ENCODE measurements at regions not wholly inside any gene's neighbourhood (a gene's known extent, or its start where the extent isn't known, plus 50 kb on each side); places are given as distances from the start of the nearest gene placed in this dataset.

GRCh38 chr11:15654451-15654850 lies 539.7 kb downstream of the INSC start:
- Histone ChIP-seq H3K36me3 (ENCODE audit: insufficient read depth, low read length) (no peaks in the 10 kb centered on the region), H3K4me3 (no peak overlapping the region), H3K9ac (ENCODE audit: insufficient read length) (no peak overlapping the region), H3K9me3 (ENCODE audit: low read depth, low read length) (no peaks in the 10 kb centered on the region), H3K27ac (no peak overlapping the region)
- DNase-seq (ENCODE audit: low read depth, low spot score): no peak
- TF ChIP-seq EZH2 (IDR thresholded peaks at IDR 0.05) (no peak), FOXP2 (optimal IDR thresholded peaks at IDR 0.05; ENCODE audit: control extremely low read depth, extremely low read length, insufficient read depth) (no peak), POLR2AphosphoS5 (IDR thresholded peaks at IDR 0.05; ENCODE audit: borderline replicate concordance, low read depth, low read length) (no peak)

- no peak overlapping the region for H3K9ac ChIP-seq (ENCODE audit: insufficient read length)
- H3K36me3 ChIP-seq (ENCODE audit: insufficient read depth, low read length): no peaks in the 10 kb centered on the region
- no peak overlapping the region for H3K27ac ChIP-seq
- no peak for DNase-seq (ENCODE audit: low read depth, low spot score)
- H3K9me3 ChIP-seq (ENCODE audit: low read depth, low read length): no peaks in the 10 kb centered on the region
- TF ChIP-seq EZH2 (IDR thresholded peaks at IDR 0.05) (no peak), FOXP2 (optimal IDR thresholded peaks at IDR 0.05; ENCODE audit: control extremely low read depth, extremely low read length, insufficient read depth) (no peak), POLR2AphosphoS5 (IDR thresholded peaks at IDR 0.05; ENCODE audit: borderline replicate concordance, low read depth, low read length) (no peak)
- no peak overlapping the region for H3K4me3 ChIP-seq
These were observed 540.8 kb downstream of the INSC start for GRCh38 chr11:15655552-15655951.

- H3K9ac ChIP-seq (ENCODE audit: insufficient read length): no peak overlapping the region
- H3K27ac ChIP-seq: no peak overlapping the region
- TF ChIP-seq POLR2AphosphoS5 (IDR thresholded peaks at IDR 0.05; ENCODE audit: borderline replicate concordance, low read depth, low read length): no peak
- TF ChIP-seq EZH2 (IDR thresholded peaks at IDR 0.05): no peak
- TF ChIP-seq FOXP2 (optimal IDR thresholded peaks at IDR 0.05; ENCODE audit: control extremely low read depth, extremely low read length, insufficient read depth): no peak
- H3K9me3 ChIP-seq (ENCODE audit: low read depth, low read length): no peaks in the 10 kb centered on the region
- DNase-seq (ENCODE audit: low read depth, low spot score): no peak
- H3K36me3 ChIP-seq (ENCODE audit: insufficient read depth, low read length): no peaks in the 10 kb centered on the region
- no peak overlapping the region for H3K4me3 ChIP-seq
These were observed 542.5 kb downstream of the INSC start for GRCh38 chr11:15657264-15657663.

GRCh38 chr11:15660496-15660895 lies 545.8 kb downstream of the INSC start:
- TF ChIP-seq EZH2 (IDR thresholded peaks at IDR 0.05) (no peak), FOXP2 (optimal IDR thresholded peaks at IDR 0.05; ENCODE audit: control extremely low read depth, extremely low read length, insufficient read depth) (no peak), POLR2AphosphoS5 (IDR thresholded peaks at IDR 0.05; ENCODE audit: borderline replicate concordance, low read depth, low read length) (no peak)
- H3K9ac ChIP-seq (ENCODE audit: insufficient read length): no peak overlapping the region
- H3K27ac ChIP-seq: no peak overlapping the region
- H3K36me3 ChIP-seq (ENCODE audit: insufficient read depth, low read length): no peaks in the 10 kb centered on the region
- H3K9me3 ChIP-seq (ENCODE audit: low read depth, low read length): no peaks in the 10 kb centered on the region
- H3K4me3 ChIP-seq: no peak overlapping the region
- DNase-seq (ENCODE audit: low read depth, low spot score): no peak

GRCh38 chr11:15662285-15662684 lies 547.6 kb downstream of the INSC start:
- Histone ChIP-seq H3K27ac (no peak overlapping the region), H3K9me3 (ENCODE audit: low read depth, low read length) (no peaks in the 10 kb centered on the region), H3K4me3 (no peak overlapping the region), H3K36me3 (ENCODE audit: insufficient read depth, low read length) (no peaks in the 10 kb centered on the region), H3K9ac (ENCODE audit: insufficient read length) (no peak overlapping the region)
- no peak for DNase-seq (ENCODE audit: low read depth, low spot score)
- TF ChIP-seq FOXP2 (optimal IDR thresholded peaks at IDR 0.05; ENCODE audit: control extremely low read depth, extremely low read length, insufficient read depth): no peak
- no peak for TF ChIP-seq EZH2 (IDR thresholded peaks at IDR 0.05)
- no peak for TF ChIP-seq POLR2AphosphoS5 (IDR thresholded peaks at IDR 0.05; ENCODE audit: borderline replicate concordance, low read depth, low read length)

- no peak for DNase-seq (ENCODE audit: low read depth, low spot score)
- Histone ChIP-seq H3K9ac (ENCODE audit: insufficient read length) (no peak overlapping the region), H3K27ac (0 out of 2 replicates have a peak overlapping the region, but pooled peaks have one; percentile 3), H3K36me3 (ENCODE audit: insufficient read depth, low read length) (no peaks in the 10 kb centered on the region), H3K9me3 (ENCODE audit: low read depth, low read length) (no peaks in the 10 kb centered on the region), H3K4me3 (no peak overlapping the region)
- TF ChIP-seq POLR2AphosphoS5 (IDR thresholded peaks at IDR 0.05; ENCODE audit: borderline replicate concordance, low read depth, low read length) (no peak), FOXP2 (optimal IDR thresholded peaks at IDR 0.05; ENCODE audit: control extremely low read depth, extremely low read length, insufficient read depth) (no peak), EZH2 (IDR thresholded peaks at IDR 0.05) (no peak)
These were observed 549.1 kb downstream of the INSC start for GRCh38 chr11:15663777-15664218.

GRCh38 chr11:15665368-15665871 lies 550.7 kb downstream of the INSC start:
- DNase-seq (ENCODE audit: low read depth, low spot score): no peak
- H3K9ac ChIP-seq (ENCODE audit: insufficient read length): no peak overlapping the region
- no peak overlapping the region for H3K27ac ChIP-seq
- H3K36me3 ChIP-seq (ENCODE audit: insufficient read depth, low read length): no peaks in the 10 kb centered on the region
- H3K9me3 ChIP-seq (ENCODE audit: low read depth, low read length): no peaks in the 10 kb centered on the region
- H3K4me3 ChIP-seq: no peak overlapping the region
- TF ChIP-seq EZH2 (IDR thresholded peaks at IDR 0.05) (no peak), FOXP2 (optimal IDR thresholded peaks at IDR 0.05; ENCODE audit: control extremely low read depth, extremely low read length, insufficient read depth) (no peak), POLR2AphosphoS5 (IDR thresholded peaks at IDR 0.05; ENCODE audit: borderline replicate concordance, low read depth, low read length) (no peak)

GRCh38 chr11:15667127-15667725 lies 552.5 kb downstream of the INSC start:
- Histone ChIP-seq H3K4me3 (no peak overlapping the region), H3K9ac (ENCODE audit: insufficient read length) (no peak overlapping the region), H3K27ac (no peak overlapping the region), H3K9me3 (ENCODE audit: low read depth, low read length) (no peaks in the 10 kb centered on the region), H3K36me3 (ENCODE audit: insufficient read depth, low read length) (no peaks in the 10 kb centered on the region)
- DNase-seq (ENCODE audit: low read depth, low spot score): no peak
- TF ChIP-seq FOXP2 (optimal IDR thresholded peaks at IDR 0.05; ENCODE audit: control extremely low read depth, extremely low read length, insufficient read depth): no peak
- TF ChIP-seq POLR2AphosphoS5 (IDR thresholded peaks at IDR 0.05; ENCODE audit: borderline replicate concordance, low read depth, low read length): no peak
- TF ChIP-seq EZH2 (IDR thresholded peaks at IDR 0.05): no peak

- no peaks in the 10 kb centered on the region for H3K36me3 ChIP-seq (ENCODE audit: insufficient read depth, low read length)
- TF ChIP-seq POLR2AphosphoS5 (IDR thresholded peaks at IDR 0.05; ENCODE audit: borderline replicate concordance, low read depth, low read length): no peak
- no peak for TF ChIP-seq FOXP2 (optimal IDR thresholded peaks at IDR 0.05; ENCODE audit: control extremely low read depth, extremely low read length, insufficient read depth)
- TF ChIP-seq EZH2 (IDR thresholded peaks at IDR 0.05): no peak
- no peak overlapping the region for H3K27ac ChIP-seq
- H3K9ac ChIP-seq (ENCODE audit: insufficient read length): no peak overlapping the region
- no peaks in the 10 kb centered on the region for H3K9me3 ChIP-seq (ENCODE audit: low read depth, low read length)
- H3K4me3 ChIP-seq: no peak overlapping the region
- no peak for DNase-seq (ENCODE audit: low read depth, low spot score)
These were observed 554.0 kb downstream of the INSC start for GRCh38 chr11:15668718-15669117.

Measured in SK-N-MC (cell line).